ENCODE measurements at regions not wholly inside any gene's neighbourhood (a gene's known extent, or its start where the extent isn't known, plus 50 kb on each side); places are given as distances from the start of the nearest gene placed in this dataset.

DNA sequence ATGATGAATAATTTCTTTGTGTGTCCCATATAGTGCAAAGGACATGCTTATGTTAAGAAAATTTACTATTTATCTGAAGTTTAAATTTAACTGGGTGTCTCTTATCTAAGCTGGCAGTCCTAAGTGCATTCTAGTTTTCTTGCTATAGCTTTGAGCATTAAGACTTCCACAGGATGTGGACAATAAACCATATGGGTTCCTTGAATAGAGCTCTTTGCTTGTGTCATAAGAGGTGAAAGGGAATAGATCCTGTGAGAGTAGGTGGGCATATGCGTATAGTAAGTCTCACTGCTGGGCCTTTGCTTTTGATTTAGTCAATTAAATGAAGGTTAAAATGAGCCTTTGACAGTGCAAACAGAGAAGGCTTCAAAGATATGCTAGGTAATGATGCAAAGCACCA, 223.4 kb upstream of the GYPA start:
- H3K4me3 ChIP-seq: no peak overlapping the region
- no peak for DNase-seq (ENCODE audit: low read depth, low spot score)
- no peak overlapping the region for H3K27ac ChIP-seq
- TF ChIP-seq EZH2 (IDR thresholded peaks at IDR 0.05): no peak
- TF ChIP-seq FOXP2 (optimal IDR thresholded peaks at IDR 0.05; ENCODE audit: control extremely low read depth, extremely low read length, insufficient read depth): no peak
- no peak for TF ChIP-seq POLR2AphosphoS5 (IDR thresholded peaks at IDR 0.05; ENCODE audit: borderline replicate concordance, low read depth, low read length)
- H3K9ac ChIP-seq (ENCODE audit: insufficient read length): no peak overlapping the region
- no peaks in the 10 kb centered on the region for H3K36me3 ChIP-seq (ENCODE audit: insufficient read depth, low read length)
- no peaks in the 10 kb centered on the region for H3K9me3 ChIP-seq (ENCODE audit: low read depth, low read length)

DNA sequence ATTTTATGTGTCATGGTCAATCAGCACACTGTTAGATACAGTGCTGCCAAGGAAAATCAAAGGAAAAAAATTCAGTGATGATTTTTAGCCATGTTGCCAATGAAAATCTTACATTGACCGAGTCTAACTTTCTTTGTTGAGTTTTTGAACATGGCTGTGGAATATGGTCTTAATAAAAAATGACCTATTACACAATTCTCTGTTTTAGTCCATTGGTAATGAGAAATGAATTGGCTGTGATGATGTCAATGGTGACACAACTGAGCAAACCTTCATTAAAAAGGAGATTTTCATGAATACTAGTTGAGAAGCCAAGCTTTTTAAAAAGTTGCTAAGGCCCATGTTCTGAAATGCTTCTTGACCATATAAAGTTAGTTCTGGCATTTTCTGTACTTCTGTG, 225.9 kb upstream of the GYPA start:
- H3K27ac ChIP-seq: no peak overlapping the region
- no peaks in the 10 kb centered on the region for H3K36me3 ChIP-seq (ENCODE audit: insufficient read depth, low read length)
- no peak overlapping the region for H3K4me3 ChIP-seq
- H3K9me3 ChIP-seq (ENCODE audit: low read depth, low read length): no peaks in the 10 kb centered on the region
- DNase-seq (ENCODE audit: low read depth, low spot score): no peak
- H3K9ac ChIP-seq (ENCODE audit: insufficient read length): no peak overlapping the region
- no peak for TF ChIP-seq FOXP2 (optimal IDR thresholded peaks at IDR 0.05; ENCODE audit: control extremely low read depth, extremely low read length, insufficient read depth)
- TF ChIP-seq EZH2 (IDR thresholded peaks at IDR 0.05): no peak
- TF ChIP-seq POLR2AphosphoS5 (IDR thresholded peaks at IDR 0.05; ENCODE audit: borderline replicate concordance, low read depth, low read length): no peak

DNA sequence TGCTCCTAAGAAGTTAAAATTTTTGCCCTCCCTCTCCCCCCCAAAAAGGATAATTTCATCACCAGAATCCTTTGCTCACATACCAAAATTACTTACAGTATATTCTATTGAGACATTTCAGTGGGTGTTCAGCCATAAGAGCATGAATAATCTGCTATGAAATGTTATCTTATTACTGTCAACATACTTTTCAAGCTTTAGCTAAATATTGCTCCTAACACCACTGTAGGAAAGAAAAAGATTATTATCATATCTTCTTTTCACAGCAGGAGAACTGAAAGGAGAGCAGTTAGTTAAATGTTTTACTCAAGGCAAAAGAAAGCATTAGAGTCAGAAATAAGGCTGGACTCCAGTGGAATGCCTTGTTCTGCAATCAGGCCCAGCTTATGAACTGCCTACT, 231.0 kb upstream of the GYPA start:
- no peak for DNase-seq (ENCODE audit: low read depth, low spot score)
- TF ChIP-seq POLR2AphosphoS5 (IDR thresholded peaks at IDR 0.05; ENCODE audit: borderline replicate concordance, low read depth, low read length): no peak
- TF ChIP-seq FOXP2 (optimal IDR thresholded peaks at IDR 0.05; ENCODE audit: control extremely low read depth, extremely low read length, insufficient read depth): no peak
- no peak for TF ChIP-seq EZH2 (IDR thresholded peaks at IDR 0.05)
- H3K9me3 ChIP-seq (ENCODE audit: low read depth, low read length): no peaks in the 10 kb centered on the region
- no peak overlapping the region for H3K9ac ChIP-seq (ENCODE audit: insufficient read length)
- no peak overlapping the region; the same call in 1 of the 2 replicates for H3K4me3 ChIP-seq
- H3K27ac ChIP-seq: no peak overlapping the region
- no peaks in the 10 kb centered on the region for H3K36me3 ChIP-seq (ENCODE audit: insufficient read depth, low read length)

DNA sequence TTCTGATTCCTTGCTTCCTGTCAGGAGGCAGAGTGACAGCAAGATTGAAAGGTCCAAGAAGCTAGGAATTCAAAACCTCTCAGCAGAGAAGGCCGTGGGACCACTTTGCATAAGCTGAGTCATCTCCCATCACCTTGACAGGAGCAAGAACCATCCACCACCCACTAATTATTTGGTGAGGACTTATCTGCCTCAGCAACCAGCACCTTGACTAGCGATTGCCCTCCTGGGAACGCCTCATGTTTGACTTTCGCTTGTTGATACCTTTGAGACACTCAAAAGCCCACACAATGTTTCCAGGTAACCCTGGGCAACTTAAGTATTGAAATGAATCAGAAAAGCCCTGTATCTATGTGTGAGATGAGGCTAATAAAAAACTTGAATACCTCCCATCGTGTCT, 233.5 kb upstream of the GYPA start:
- no peak overlapping the region for H3K9ac ChIP-seq (ENCODE audit: insufficient read length)
- no peak overlapping the region for H3K27ac ChIP-seq
- no peak for DNase-seq (ENCODE audit: low read depth, low spot score)
- no peaks in the 10 kb centered on the region for H3K9me3 ChIP-seq (ENCODE audit: low read depth, low read length)
- no peaks in the 10 kb centered on the region for H3K36me3 ChIP-seq (ENCODE audit: insufficient read depth, low read length)
- H3K4me3 ChIP-seq: no peak overlapping the region
- no peak for TF ChIP-seq POLR2AphosphoS5 (IDR thresholded peaks at IDR 0.05; ENCODE audit: borderline replicate concordance, low read depth, low read length)
- TF ChIP-seq FOXP2 (optimal IDR thresholded peaks at IDR 0.05; ENCODE audit: control extremely low read depth, extremely low read length, insufficient read depth): no peak
- no peak for TF ChIP-seq EZH2 (IDR thresholded peaks at IDR 0.05)

DNA sequence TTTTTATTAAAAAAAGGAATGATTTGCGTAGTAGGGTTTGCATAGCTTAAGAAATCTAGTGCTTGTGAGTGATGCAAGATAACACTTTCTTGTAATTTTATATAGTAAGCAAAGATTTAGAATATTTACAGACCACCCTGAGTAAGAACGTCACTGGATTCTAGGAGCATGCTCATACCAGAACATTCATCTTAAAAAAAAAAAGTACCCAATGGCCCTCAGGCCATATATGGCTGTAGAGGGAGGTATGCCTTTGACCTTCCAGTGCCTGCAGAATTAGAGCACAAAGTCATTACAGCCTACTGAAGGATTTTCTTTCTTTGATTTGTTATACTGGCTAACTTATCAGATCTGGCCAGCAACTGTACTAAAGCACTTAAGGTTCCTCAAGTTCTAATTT, 236.3 kb upstream of the GYPA start:
- H3K4me3 ChIP-seq: no peak overlapping the region
- TF ChIP-seq EZH2 (IDR thresholded peaks at IDR 0.05): no peak
- TF ChIP-seq POLR2AphosphoS5 (IDR thresholded peaks at IDR 0.05; ENCODE audit: borderline replicate concordance, low read depth, low read length): no peak
- no peak for TF ChIP-seq FOXP2 (optimal IDR thresholded peaks at IDR 0.05; ENCODE audit: control extremely low read depth, extremely low read length, insufficient read depth)
- no peaks in the 10 kb centered on the region for H3K36me3 ChIP-seq (ENCODE audit: insufficient read depth, low read length)
- no peak overlapping the region for H3K9ac ChIP-seq (ENCODE audit: insufficient read length)
- no peak overlapping the region for H3K27ac ChIP-seq
- no peak for DNase-seq (ENCODE audit: low read depth, low spot score)
- H3K9me3 ChIP-seq (ENCODE audit: low read depth, low read length): no peaks in the 10 kb centered on the region

DNA sequence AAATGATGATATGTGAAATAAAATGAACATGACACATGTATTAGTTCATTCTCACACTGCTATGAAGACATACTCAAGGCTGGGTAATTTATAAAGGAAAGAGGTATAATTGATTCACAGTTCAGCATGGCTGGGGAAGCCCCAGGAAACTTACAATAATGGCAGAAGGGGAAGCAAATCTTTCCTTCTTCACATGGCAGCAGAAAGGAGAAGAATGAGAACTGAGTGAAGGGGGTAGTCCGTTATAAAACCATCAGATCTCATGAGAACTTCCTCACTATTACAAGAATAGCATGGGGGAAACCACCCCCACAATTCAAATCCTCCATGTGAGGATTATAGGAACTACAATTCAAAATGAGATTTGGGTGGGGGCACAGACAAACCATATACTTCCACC, 243.9 kb upstream of the GYPA start:
- no peaks in the 10 kb centered on the region for H3K9me3 ChIP-seq (ENCODE audit: low read depth, low read length)
- H3K9ac ChIP-seq (ENCODE audit: insufficient read length): no peak overlapping the region
- H3K36me3 ChIP-seq (ENCODE audit: insufficient read depth, low read length): no peaks in the 10 kb centered on the region
- no peak overlapping the region for H3K27ac ChIP-seq
- no peak for DNase-seq (ENCODE audit: low read depth, low spot score)
- TF ChIP-seq FOXP2 (optimal IDR thresholded peaks at IDR 0.05; ENCODE audit: control extremely low read depth, extremely low read length, insufficient read depth): no peak
- TF ChIP-seq EZH2 (IDR thresholded peaks at IDR 0.05): no peak
- TF ChIP-seq POLR2AphosphoS5 (IDR thresholded peaks at IDR 0.05; ENCODE audit: borderline replicate concordance, low read depth, low read length): no peak
- H3K4me3 ChIP-seq: no peak overlapping the region

DNA sequence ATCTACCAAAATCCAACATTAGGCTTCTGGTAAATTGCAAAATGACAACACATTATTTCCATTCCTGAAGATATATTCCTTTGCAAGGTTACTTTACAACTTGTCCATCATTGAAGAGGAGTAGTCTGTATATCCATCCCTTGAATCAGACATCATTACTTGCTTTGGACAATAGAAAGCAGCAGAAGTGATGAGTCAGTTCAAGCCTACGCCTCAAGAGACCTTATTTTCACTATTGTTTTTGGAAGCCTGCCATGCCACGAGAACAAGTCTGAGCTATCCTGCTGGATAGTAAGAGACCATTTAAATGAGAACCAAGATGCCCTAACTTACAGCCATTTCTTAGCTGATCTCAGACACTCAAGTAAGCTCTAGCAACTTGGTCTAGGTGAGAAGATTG, 246.0 kb upstream of the HHIP start:
- no peak for DNase-seq (ENCODE audit: low read depth, low spot score)
- Histone ChIP-seq H3K9ac (ENCODE audit: insufficient read length) (no peak overlapping the region), H3K4me3 (no peak overlapping the region), H3K9me3 (ENCODE audit: low read depth, low read length) (0 out of 2 replicates have a peak, but pooled peaks cover 2% of the 10 kb centered on the region), H3K36me3 (ENCODE audit: insufficient read depth, low read length) (no peaks in the 10 kb centered on the region), H3K27ac (no peak overlapping the region)
- TF ChIP-seq EZH2 (IDR thresholded peaks at IDR 0.05) (no peak), POLR2AphosphoS5 (IDR thresholded peaks at IDR 0.05; ENCODE audit: borderline replicate concordance, low read depth, low read length) (no peak), FOXP2 (optimal IDR thresholded peaks at IDR 0.05; ENCODE audit: control extremely low read depth, extremely low read length, insufficient read depth) (no peak)

DNA sequence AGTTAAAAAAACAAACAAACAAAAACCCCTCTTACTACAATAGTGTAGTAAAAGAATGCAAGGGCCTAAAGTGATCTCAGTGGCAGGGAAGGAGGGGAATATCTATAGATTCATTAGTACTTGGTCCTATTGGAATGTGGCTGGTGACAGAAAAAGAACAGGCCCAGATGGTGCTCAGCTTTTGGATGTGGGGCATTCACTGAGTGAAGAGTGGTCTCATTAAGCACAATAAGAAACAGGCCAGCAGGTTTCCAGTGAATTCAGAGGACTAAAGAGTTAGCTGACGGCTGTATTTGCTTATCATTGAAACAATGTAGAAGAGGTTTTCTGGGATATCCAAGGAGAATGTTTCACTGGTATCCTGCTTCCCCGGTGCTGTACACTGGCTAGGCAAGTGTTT, 243.8 kb upstream of the HHIP start:
- no peak overlapping the region for H3K9ac ChIP-seq (ENCODE audit: insufficient read length)
- H3K9me3 ChIP-seq (ENCODE audit: low read depth, low read length): 0 out of 2 replicates have a peak, but pooled peaks cover 2% of the 10 kb centered on the region
- TF ChIP-seq EZH2 (IDR thresholded peaks at IDR 0.05) (no peak), POLR2AphosphoS5 (IDR thresholded peaks at IDR 0.05; ENCODE audit: borderline replicate concordance, low read depth, low read length) (no peak), FOXP2 (optimal IDR thresholded peaks at IDR 0.05; ENCODE audit: control extremely low read depth, extremely low read length, insufficient read depth) (no peak)
- no peak overlapping the region for H3K27ac ChIP-seq
- DNase-seq (ENCODE audit: low read depth, low spot score): no peak
- no peak overlapping the region for H3K4me3 ChIP-seq
- H3K36me3 ChIP-seq (ENCODE audit: insufficient read depth, low read length): no peaks in the 10 kb centered on the region

DNA sequence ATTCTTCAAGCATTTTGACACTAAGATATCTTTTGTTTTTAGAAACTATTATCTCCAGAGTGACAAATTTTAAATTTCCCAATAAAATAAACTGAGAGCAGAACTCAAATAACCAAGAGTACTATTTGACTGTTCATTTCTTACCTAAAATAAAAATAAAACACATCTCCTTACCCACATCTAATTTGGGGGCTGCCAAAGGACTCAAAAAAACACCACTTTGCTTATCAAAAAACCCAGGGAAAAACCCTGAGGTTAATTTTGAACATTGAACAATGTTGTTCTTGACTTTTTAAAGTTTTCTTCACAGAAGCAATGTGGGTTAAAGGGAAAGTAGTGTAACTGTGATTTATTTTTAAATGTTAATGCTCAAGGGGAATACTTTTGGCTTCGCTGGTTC, 243.0 kb upstream of the HHIP start:
- Histone ChIP-seq H3K4me3 (no peak overlapping the region), H3K9ac (ENCODE audit: insufficient read length) (no peak overlapping the region), H3K36me3 (ENCODE audit: insufficient read depth, low read length) (no peaks in the 10 kb centered on the region), H3K9me3 (ENCODE audit: low read depth, low read length) (0 out of 2 replicates have a peak, but pooled peaks cover 2% of the 10 kb centered on the region), H3K27ac (no peak overlapping the region)
- DNase-seq (ENCODE audit: low read depth, low spot score): no peak
- no peak for TF ChIP-seq EZH2 (IDR thresholded peaks at IDR 0.05)
- TF ChIP-seq FOXP2 (optimal IDR thresholded peaks at IDR 0.05; ENCODE audit: control extremely low read depth, extremely low read length, insufficient read depth): no peak
- no peak for TF ChIP-seq POLR2AphosphoS5 (IDR thresholded peaks at IDR 0.05; ENCODE audit: borderline replicate concordance, low read depth, low read length)
